ENCODE measurements at regions not wholly inside any gene's neighbourhood (a gene's known extent, or its start where the extent isn't known, plus 50 kb on each side); places are given as distances from the start of the nearest gene placed in this dataset.

DNA sequence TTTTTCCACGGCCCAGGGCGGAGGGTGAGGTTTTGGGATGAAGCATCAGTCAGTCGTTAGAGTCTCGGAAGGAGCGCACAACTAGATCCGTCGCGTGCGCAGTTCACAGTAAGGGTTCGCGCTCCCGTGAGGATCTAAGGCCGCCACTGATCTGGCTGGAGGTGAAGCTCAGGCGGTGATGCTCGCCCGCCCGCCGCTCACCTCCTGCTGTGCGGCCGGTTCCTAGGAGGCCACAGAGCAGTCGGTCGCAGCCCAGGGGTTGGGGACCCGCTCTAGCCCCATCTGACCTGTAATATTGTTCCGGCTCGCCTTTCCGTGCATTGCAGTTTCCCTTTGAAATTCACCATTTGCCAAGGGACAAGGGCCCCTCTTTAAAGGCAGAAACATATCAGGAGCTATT, 244.7 kb downstream of the TFAP2C start:
- no peak overlapping the region for H3K9ac ChIP-seq (ENCODE audit: extremely low read depth, insufficient read length, low read length)

More for the DNA sequence above, 244.7 kb downstream of the TFAP2C start:
- H3K36me3 Mint-ChIP-seq (ENCODE audit: insufficient read depth in 1 of 3, low read depth in 3 of 3), result no peaks in the 10 kb centered on the region
- Histone ChIP-seq H3K79me2 (ENCODE audit: insufficient read depth, low read length) (no peaks in the 10 kb centered on the region), H2AFZ (ENCODE audit: low read length) (no peak overlapping the region), H4K91ac (ENCODE audit: insufficient read length, low read depth, low read length) (no peak overlapping the region), H3K27me3 (ENCODE audit: insufficient read depth, low read length) (no peaks in the 10 kb centered on the region), H2AK5ac (ENCODE audit: insufficient read length, low read length) (no peak overlapping the region), H3T11ph (ENCODE audit: low read length) (no peak overlapping the region), H3K18ac (ENCODE audit: insufficient read length, low read depth, low read length) (no peak overlapping the region), H3K14ac (ENCODE audit: insufficient read depth, low read length) (no peak overlapping the region), H2BK5ac (ENCODE audit: insufficient read length, low read length) (no peak overlapping the region), H3K4ac (ENCODE audit: low read depth, low read length) (no peak overlapping the region), H3K9me3 (ENCODE audit: control insufficient read depth, low read depth, low read length) (no peaks in the 10 kb centered on the region), H3K23me2 (ENCODE audit: insufficient read length, low read depth, low read length, poor library complexity, severe bottlenecking) (no peaks in the 10 kb centered on the region), H2BK120ac (ENCODE audit: low read depth, low read length, poor library complexity, severe bottlenecking) (no peak overlapping the region), H4K20me1 (ENCODE audit: control insufficient read depth, insufficient read depth, insufficient read length) (no peaks in the 10 kb centered on the region), H3K27ac (ENCODE audit: insufficient read length, low read depth, low read length) (no peak overlapping the region), H2BK12ac (ENCODE audit: insufficient read length, low read depth, low read length) (no peak overlapping the region), H3K79me1 (ENCODE audit: insufficient read depth, low read depth, low read length, poor library complexity, severe bottlenecking) (no peaks in the 10 kb centered on the region), H2BK20ac (ENCODE audit: low read depth, low read length, poor library complexity, severe bottlenecking) (no peak overlapping the region), H4K5ac (ENCODE audit: insufficient read length, low read depth, low read length) (no peak overlapping the region), H3K4me2 (ENCODE audit: insufficient read depth, insufficient read length, low read length) (no peak overlapping the region), H2BK15ac (ENCODE audit: low read depth, low read length) (no peak overlapping the region), H3K4me1 (ENCODE audit: insufficient read depth, low read length) (no peaks in the 10 kb centered on the region), H3K56ac (ENCODE audit: insufficient read length, low read depth, low read length) (no peak overlapping the region), H4K8ac (replicated peaks; ENCODE audit: insufficient read length, low read depth, low read length) (no peak overlapping the region), H3K23ac (ENCODE audit: insufficient read length, low read depth, low read length) (no peak overlapping the region)
- DNase-seq, result no peak
- peaks cover 37% of the 10 kb centered on the region for H3K27me3 Mint-ChIP-seq (ENCODE audit: low read depth)
- no peak overlapping the region for H3K4me3 Mint-ChIP-seq
- TF ChIP-seq, protein P1, sequence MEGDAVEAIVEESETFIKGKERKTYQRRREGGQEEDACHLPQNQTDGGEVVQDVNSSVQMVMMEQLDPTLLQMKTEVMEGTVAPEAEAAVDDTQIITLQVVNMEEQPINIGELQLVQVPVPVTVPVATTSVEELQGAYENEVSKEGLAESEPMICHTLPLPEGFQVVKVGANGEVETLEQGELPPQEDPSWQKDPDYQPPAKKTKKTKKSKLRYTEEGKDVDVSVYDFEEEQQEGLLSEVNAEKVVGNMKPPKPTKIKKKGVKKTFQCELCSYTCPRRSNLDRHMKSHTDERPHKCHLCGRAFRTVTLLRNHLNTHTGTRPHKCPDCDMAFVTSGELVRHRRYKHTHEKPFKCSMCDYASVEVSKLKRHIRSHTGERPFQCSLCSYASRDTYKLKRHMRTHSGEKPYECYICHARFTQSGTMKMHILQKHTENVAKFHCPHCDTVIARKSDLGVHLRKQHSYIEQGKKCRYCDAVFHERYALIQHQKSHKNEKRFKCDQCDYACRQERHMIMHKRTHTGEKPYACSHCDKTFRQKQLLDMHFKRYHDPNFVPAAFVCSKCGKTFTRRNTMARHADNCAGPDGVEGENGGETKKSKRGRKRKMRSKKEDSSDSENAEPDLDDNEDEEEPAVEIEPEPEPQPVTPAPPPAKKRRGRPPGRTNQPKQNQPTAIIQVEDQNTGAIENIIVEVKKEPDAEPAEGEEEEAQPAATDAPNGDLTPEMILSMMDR (conservative IDR thresholded peaks at IDR 0.05), result no peak
- H3K27ac Mint-ChIP-seq, result no peak overlapping the region
- peaks cover 0 to 4% of the 10 kb centered on the region in 2 experiments; a peak in 2 of 5 replicates for H3K9me3 Mint-ChIP-seq
- no CpG with 5 or more reads among the region's 26 CpGs for WGBS (ENCODE audit: extremely low coverage, insufficient read length, low lambda C conversion rate)
- peaks cover 19 to 21% of the 10 kb centered on the region in 2 experiments for H3K4me1 Mint-ChIP-seq
